Gastrocnemius medialis (tissue), 4 donors: ENCODE measurements at regions not wholly inside any gene's neighbourhood (a gene's known extent, or its start where the extent isn't known, plus 50 kb on each side); places are given as distances from the start of the nearest gene placed in this dataset.

Source experiments
- ATAC-seq, 2 donors: fragments of 150-250 bp; one replicate each; pipeline ENCODE4 v1.9.1; 2016
- DNase-seq, 2 donors: peaks; one replicate each; pipeline ENCODE4 v3.0.0-alpha.2; 2019
- H3K27ac ChIP-seq, 4 donors: fragments of 200-600 bp; sonication (generic); 1 replicate in 1 of 4; 2 replicates in 3 of 4; pipeline ENCODE4 v1.5.1; 2016 to 2018; ENCODE audit warnings: mild to moderate bottlenecking in 2 of 4, moderate library complexity in 1 of 4
- H3K27me3 ChIP-seq, 3 donors: fragments of 200-600 bp; sonication (generic) in 2 of 3; 1 replicate in 1 of 3; 2 replicates in 2 of 3; pipeline versions ENCODE4 v1.5.1 to v1.6.0; 2016 to 2019; ENCODE audit warnings: mild to moderate bottlenecking in 1 of 3, moderate library complexity in 1 of 3
- H3K36me3 ChIP-seq, 2 donors: fragments of 200-600 bp; sonication (generic) in 1 of 2; one replicate each; pipeline ENCODE4 v1.5.1; 2017 to 2018
- H3K4me1 ChIP-seq, 2 donors: fragments of 200-600 bp; sonication (generic) in 1 of 2; one replicate each; pipeline ENCODE4 v1.5.1; 2016 to 2017; ENCODE audit warnings: mild to moderate bottlenecking in 2 of 2
- H3K4me3 ChIP-seq, 4 donors: fragments of 200-600 bp; sonication (generic) in 3 of 4; 1 replicate in 1 of 4; 2 replicates in 3 of 4; pipeline ENCODE4 v1.5.1; 2016 to 2019; ENCODE audit warnings: mild to moderate bottlenecking in 2 of 4
- H3K9me3 ChIP-seq, 3 donors: fragments of 200-600 bp; sonication (generic) in 2 of 3; 1 replicate in 1 of 3; 2 replicates in 2 of 3; pipeline ENCODE4 v1.5.1; 2016 to 2019
- POLR2A ChIP-seq, 2 donors: fragments of 450-650 bp; IDR thresholded peaks; one replicate each; pipeline ENCODE4 v1.6.1; 2017; ENCODE audit warnings: antibody characterized with exemption in 2 of 2, mild to moderate bottlenecking in 2 of 2, moderate library complexity in 2 of 2
- in situ Hi-C, 4 donors: fragments of 200-750 bp; cut with MboI; loops; one replicate each; pipeline versions ENCODE4 v1.15.0 to v1.8.0; 2017; ENCODE audit warnings: low sequenced_read_pairs in 4 of 4
- intact Hi-C: fragments of 100-400 bp; cut with DNase I; formaldehyde crosslinking; loops from one replicate; pipeline ENCODE4 v1.15.1; 2023; ENCODE audit warnings: low total_unique reads
- TF ChIP-seq, protein P1 (sequence below), 5 experiments: fragments of 450-650 bp in 3 of 5; fragments of 200-600 bp in 2 of 5; sonication (generic) in 2 of 5; IDR thresholded peaks in 4 of 5; conservative IDR thresholded peaks in 1 of 5; 1 replicate in 4 of 5; 2 replicates in 1 of 5; pipeline ENCODE4 v1.5.1; 2016 to 2019; ENCODE audit warnings: antibody characterized with exemption in 5 of 5, mild to moderate bottlenecking in 3 of 5, moderate library complexity in 3 of 5

DNA sequence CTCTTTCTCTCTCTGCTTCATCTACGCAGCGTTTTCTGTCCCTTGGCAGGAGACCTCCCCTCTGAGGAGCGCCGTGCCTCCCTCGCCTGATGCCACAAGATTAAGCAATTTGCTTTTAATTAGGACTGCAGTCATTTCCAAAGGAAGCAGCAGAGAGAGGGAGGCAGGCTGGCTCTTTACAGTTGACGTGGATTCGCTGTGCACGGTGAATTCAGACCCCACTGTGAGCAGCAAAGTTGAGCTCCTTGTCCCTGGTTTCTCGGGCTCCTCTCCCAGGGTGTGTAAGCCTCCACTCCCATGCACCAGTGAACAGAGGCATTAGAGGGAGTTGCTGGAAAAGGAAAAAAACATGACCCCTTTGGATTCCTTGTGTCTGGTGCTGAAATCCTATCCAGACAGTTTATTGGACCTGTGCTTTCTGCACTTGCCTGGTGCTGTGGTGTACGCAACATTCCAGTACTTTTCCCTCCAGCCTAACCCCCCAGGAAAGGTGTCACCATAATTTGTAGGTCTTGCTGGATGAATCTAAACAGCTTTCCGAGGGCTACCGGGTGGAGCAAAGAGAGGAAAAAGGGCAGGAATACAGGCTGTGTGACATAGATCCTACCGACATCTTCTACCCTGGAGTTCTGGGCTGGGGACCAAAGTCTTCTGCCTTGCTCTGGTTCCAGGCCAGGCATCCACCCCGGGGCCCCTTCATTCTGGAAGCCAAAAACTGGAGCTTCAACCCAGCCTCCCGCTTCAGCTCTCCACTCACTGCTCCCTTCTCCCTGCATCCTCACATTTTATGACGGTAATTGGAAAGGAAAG, 171.0 kb downstream of the MAF start:
- in situ Hi-C loops, result no loop called here
- ATAC-seq, result peak in 1 of 2 donors; percentile 33
- Histone ChIP-seq H3K9me3 (no peaks in the 10 kb centered on the region), H3K27ac (no peak overlapping the region), H3K4me1 (peaks cover 0 to 5% of the 10 kb centered on the region in 2 donors), H3K36me3 (no peaks in the 10 kb centered on the region), H3K4me3 (no peak overlapping the region), H3K27me3 (no peaks in the 10 kb centered on the region)
- no peak for TF ChIP-seq POLR2A (IDR thresholded peaks at IDR 0.05)
- TF ChIP-seq, protein P1, sequence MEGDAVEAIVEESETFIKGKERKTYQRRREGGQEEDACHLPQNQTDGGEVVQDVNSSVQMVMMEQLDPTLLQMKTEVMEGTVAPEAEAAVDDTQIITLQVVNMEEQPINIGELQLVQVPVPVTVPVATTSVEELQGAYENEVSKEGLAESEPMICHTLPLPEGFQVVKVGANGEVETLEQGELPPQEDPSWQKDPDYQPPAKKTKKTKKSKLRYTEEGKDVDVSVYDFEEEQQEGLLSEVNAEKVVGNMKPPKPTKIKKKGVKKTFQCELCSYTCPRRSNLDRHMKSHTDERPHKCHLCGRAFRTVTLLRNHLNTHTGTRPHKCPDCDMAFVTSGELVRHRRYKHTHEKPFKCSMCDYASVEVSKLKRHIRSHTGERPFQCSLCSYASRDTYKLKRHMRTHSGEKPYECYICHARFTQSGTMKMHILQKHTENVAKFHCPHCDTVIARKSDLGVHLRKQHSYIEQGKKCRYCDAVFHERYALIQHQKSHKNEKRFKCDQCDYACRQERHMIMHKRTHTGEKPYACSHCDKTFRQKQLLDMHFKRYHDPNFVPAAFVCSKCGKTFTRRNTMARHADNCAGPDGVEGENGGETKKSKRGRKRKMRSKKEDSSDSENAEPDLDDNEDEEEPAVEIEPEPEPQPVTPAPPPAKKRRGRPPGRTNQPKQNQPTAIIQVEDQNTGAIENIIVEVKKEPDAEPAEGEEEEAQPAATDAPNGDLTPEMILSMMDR (IDR thresholded peaks at IDR 0.05 in 4 of 5, conservative IDR thresholded peaks at IDR 0.05 in 1 of 5), result no peak
- DNase-seq, result no peak
- intact Hi-C loops, result no loop called here

DNA sequence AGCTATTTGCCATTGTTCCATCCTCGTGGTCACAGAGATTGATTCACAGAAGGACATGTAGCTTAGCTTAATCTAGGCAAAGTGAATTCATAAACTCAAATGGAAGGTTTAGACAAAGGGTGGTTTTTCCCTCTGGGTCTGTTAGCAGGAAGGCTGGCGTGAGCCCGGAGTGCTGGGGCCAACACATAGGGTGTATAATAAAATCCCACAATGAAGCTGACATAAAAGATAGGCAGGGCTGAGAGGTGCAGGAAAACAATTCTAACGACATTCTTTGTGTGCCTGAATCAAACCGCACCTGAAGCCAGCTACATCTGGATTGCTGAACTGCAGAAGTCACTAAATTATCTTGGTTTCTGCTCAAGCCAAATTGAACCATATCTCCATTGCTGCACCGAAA, 173.9 kb downstream of the MAF start:
- H3K9me3 ChIP-seq, result no peaks in the 10 kb centered on the region
- ATAC-seq (no peak), DNase-seq (no peak)
- H3K27me3 ChIP-seq, result no peaks in the 10 kb centered on the region
- in situ Hi-C loops, result no loop called here
- intact Hi-C loops, result no loop called here
- no peaks in the 10 kb centered on the region for H3K36me3 ChIP-seq
- H3K4me1 ChIP-seq, result peaks cover 0 to 5% of the 10 kb centered on the region in 2 donors
- no peak overlapping the region for H3K27ac ChIP-seq
- TF ChIP-seq, protein P1 (IDR thresholded peaks at IDR 0.05 in 4 of 5, conservative IDR thresholded peaks at IDR 0.05 in 1 of 5), result no peak
- no peak for TF ChIP-seq POLR2A (IDR thresholded peaks at IDR 0.05)
- H3K4me3 ChIP-seq, result no peak overlapping the region

GRCh38 chr16:79422064-79422463, 178.5 kb downstream of the MAF start:
- Histone ChIP-seq H3K4me1 (no peaks in the 10 kb centered on the region), H3K27ac (no peak overlapping the region), H3K27me3 (no peaks in the 10 kb centered on the region), H3K9me3 (no peaks in the 10 kb centered on the region), H3K4me3 (no peak overlapping the region), H3K36me3 (no peaks in the 10 kb centered on the region)
- no peak for ATAC-seq
- no peak for DNase-seq
- TF ChIP-seq POLR2A (IDR thresholded peaks at IDR 0.05), result no peak
- TF ChIP-seq, protein P1 (IDR thresholded peaks at IDR 0.05 in 4 of 5, conservative IDR thresholded peaks at IDR 0.05 in 1 of 5), result no peak
- intact Hi-C loops (no loop called here), in situ Hi-C loops (no loop called here)

DNA sequence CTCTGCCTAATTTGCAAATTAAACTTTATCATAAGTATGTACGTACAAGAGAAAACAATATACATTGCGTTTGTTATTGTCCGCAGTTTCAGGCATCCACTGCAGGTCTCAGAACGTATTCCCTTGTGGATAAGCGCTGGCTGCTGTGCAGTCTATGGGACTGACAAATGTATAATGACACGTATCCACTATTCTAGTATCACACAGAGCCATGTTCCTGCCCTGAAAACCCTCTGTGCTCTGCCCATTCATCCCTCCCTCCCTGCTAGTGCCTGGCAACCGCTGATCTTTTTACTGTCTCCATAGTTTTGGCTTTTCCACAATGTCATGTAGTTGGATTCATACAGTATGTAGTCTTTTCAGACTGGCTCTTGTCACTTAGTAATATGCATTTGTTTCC, 179.4 kb downstream of the MAF start:
- DNase-seq (no peak), ATAC-seq (no peak)
- no peaks in the 10 kb centered on the region for H3K27me3 ChIP-seq
- H3K27ac ChIP-seq, result no peak overlapping the region
- H3K9me3 ChIP-seq, result no peaks in the 10 kb centered on the region
- no peaks in the 10 kb centered on the region for H3K4me1 ChIP-seq
- no peak for TF ChIP-seq POLR2A (IDR thresholded peaks at IDR 0.05)
- TF ChIP-seq, protein P1 (IDR thresholded peaks at IDR 0.05 in 4 of 5, conservative IDR thresholded peaks at IDR 0.05 in 1 of 5), result no peak
- in situ Hi-C loops, result no loop called here
- H3K36me3 ChIP-seq, result no peaks in the 10 kb centered on the region
- H3K4me3 ChIP-seq, result no peak overlapping the region
- intact Hi-C loops, result no loop called here
